Muscle of leg (tissue), 3 donors: ENCODE measurements at regions not wholly inside any gene's neighbourhood (a gene's known extent, or its start where the extent isn't known, plus 50 kb on each side); places are given as distances from the start of the nearest gene placed in this dataset.
"Not testable (repeated sequence)": the region's sequence is repeated elsewhere in the genome, so short reads cannot be mapped to it uniquely, and the experiment has no call there.

Experiments used
- DNase-seq: peaks from one replicate; pipeline ENCODE4 v3.0.0; 2013
- H3K27ac ChIP-seq: one replicate; pipeline ENCODE4 v1.5.1; 2013; ENCODE audit warnings: mild to moderate bottlenecking, low read length, control low read depth
- H3K27me3 ChIP-seq: one replicate; pipeline ENCODE4 v1.6.1; 2013; ENCODE audit warnings: low read length; ENCODE audit not compliant: control insufficient read depth, insufficient read depth
- H3K36me3 ChIP-seq: one replicate; pipeline ENCODE4 v1.6.1; 2013; ENCODE audit warnings: low read length; ENCODE audit not compliant: control insufficient read depth, insufficient read depth
- H3K4me1 ChIP-seq: one replicate; pipeline ENCODE4 v1.6.1; 2013; ENCODE audit warnings: low read length; ENCODE audit not compliant: control insufficient read depth, insufficient read depth
- H3K4me3 ChIP-seq: one replicate; pipeline ENCODE4 v1.5.1; 2013; ENCODE audit warnings: low read length, control low read depth
- H3K9me3 ChIP-seq: replicated peaks from 2 replicates; pipeline ENCODE4 v1.6.1; 2013; ENCODE audit warnings: low read depth, low read length; ENCODE audit not compliant: control insufficient read depth
- WGBS: methylation state at CpG from one replicate; pipeline ENCODE4 v1.1.5; 2013; ENCODE audit warnings: missing lambda C conversion rate; ENCODE audit not compliant: insufficient coverage; 5-methylcytosine and 5-hydroxymethylcytosine counted together

DNA sequence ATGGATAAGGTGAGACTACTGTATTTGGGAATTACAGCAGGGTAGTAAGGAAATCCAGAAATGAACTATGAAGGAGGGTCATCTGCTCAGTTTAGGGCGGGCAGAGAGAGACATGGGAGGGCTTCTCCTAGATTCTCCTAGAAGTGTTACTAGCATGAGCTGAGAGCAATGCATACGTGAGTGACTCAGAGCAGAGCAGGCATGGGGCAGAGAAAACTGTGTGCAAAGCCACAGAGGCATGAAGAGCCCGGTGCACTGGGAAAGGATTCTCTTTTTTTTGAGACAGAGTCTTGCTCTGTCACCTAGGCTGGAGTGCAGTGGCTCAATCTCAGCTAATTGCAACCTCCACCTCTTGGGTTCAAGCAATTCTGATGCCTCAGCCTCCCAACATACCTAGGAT, 116.2 kb downstream of the SOCS6 start:
- Histone ChIP-seq H3K4me3 (no peak overlapping the region), H3K4me1 (no peaks in the 10 kb centered on the region), H3K27ac (no peak overlapping the region), H3K9me3 (no peaks in the 10 kb centered on the region), H3K27me3 (no peaks in the 10 kb centered on the region), H3K36me3 (no peaks in the 10 kb centered on the region)
- WGBS, result 80% methylated on average over 3 of the region's 3 CpGs
- no peak for DNase-seq

DNA sequence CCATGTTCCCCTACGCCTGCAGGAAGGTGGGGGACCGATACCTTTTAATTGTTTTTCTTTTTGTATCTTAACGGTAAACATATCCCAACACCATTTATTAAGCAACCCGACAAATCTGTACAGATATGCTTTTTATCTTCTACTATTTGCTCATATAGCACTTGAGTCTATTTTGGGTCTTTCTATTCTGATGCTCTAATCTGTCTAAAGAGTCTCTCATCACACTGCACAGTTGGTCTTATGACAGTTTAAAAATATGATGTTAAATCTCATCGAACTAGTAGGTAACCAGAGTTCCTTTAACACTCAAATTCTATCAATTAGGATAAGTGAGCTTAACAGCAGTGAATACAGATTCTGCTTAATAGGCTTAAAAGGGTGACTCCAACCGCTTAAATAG, 111.6 kb downstream of the SOCS6 start:
- Histone ChIP-seq H3K4me3 (no peak overlapping the region), H3K4me1 (no peaks in the 10 kb centered on the region), H3K36me3 (no peaks in the 10 kb centered on the region), H3K9me3 (no peaks in the 10 kb centered on the region), H3K27ac (no peak overlapping the region), H3K27me3 (no peaks in the 10 kb centered on the region)
- DNase-seq, result no peak
- WGBS, result no CpG with 5 or more reads among the region's 6 CpGs

DNA sequence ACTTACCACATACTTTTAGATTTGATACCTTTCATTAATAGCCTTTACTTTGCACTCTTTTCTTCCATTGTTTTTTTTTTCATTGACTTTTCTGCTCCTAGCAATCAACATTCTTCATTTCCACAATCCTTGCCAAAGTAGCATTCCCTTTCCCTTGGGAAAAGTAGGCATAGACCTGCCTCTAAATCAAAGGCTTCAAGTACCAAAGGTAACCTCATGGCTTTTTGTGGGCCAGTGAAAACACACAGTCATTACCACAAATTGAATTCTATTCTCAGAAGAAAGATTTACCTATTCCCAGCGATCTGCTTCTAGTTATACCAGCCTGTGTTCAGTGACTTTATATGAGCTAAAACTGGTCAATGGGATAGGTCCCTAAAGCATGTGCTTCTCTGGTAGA, 109.2 kb downstream of the SOCS6 start:
- Histone ChIP-seq H3K27ac (no peak overlapping the region), H3K4me3 (no peak overlapping the region), H3K9me3 (no peaks in the 10 kb centered on the region), H3K27me3 (no peaks in the 10 kb centered on the region), H3K36me3 (no peaks in the 10 kb centered on the region), H3K4me1 (no peaks in the 10 kb centered on the region)
- no peak for DNase-seq
- no CpG with 5 or more reads among the region's 1 CpG for WGBS

DNA sequence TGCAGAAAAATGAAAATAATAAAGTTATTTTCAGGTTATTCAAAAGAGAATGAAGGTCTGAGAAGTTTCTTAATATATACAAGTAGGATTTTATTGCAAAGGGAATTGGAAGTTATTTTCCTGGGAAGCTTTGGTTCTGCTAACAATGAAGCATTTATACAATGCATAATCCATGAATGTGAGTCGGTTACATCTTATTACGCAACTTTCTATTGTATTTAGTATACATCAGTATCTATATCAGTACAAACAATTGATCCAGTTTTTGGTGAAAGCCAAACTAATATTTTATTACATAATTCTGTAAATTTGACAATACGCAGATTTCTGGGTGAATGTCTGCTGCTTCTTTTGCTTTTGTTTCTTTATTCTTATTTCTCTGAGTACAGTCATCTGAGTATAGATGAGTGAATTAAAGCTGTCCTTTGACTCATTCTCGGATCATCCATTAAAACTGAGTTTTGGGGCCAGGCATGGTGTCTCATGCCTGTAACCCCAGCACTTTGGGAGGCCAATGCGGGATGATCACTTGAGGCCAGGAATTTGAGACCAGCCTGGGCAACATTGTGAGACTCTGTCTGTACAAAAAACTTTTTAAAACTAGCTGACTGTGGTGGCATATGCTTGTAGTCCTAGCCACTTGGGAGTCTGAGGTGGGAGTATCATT, 108.5 kb downstream of the SOCS6 start:
- Histone ChIP-seq H3K27ac (no peak overlapping the region), H3K9me3 (no peaks in the 10 kb centered on the region), H3K36me3 (no peaks in the 10 kb centered on the region), H3K4me1 (no peaks in the 10 kb centered on the region), H3K27me3 (no peaks in the 10 kb centered on the region), H3K4me3 (no peak overlapping the region)
- WGBS, result 100% methylated on average over 1 of the region's 5 CpGs
- no peak for DNase-seq

DNA sequence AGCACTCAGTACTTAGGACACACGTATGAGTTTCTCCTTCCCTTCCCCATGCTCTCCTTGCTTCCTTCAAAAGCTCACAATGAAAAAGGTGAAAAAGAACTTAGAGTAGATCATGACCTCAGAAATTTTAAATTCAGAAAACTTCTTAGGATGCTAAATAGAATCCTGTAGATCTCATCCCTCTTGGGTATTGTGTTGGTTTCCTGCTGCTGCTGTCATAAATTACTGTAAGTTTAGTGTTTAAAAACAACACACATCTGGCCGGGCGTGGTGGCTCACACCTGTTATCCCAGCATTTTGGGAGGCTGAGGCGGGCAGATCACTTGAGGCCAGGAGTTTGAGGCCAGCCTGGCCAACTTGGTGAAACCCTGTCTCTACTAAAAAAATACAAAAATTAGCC, 106.9 kb downstream of the SOCS6 start:
- WGBS, result 63% methylated on average over 3 of the region's 4 CpGs
- H3K4me3 ChIP-seq, H3K9me3 ChIP-seq, H3K27me3 ChIP-seq, H3K4me1 ChIP-seq, DNase-seq, H3K36me3 ChIP-seq, H3K27ac ChIP-seq: not testable (repeated sequence)

DNA sequence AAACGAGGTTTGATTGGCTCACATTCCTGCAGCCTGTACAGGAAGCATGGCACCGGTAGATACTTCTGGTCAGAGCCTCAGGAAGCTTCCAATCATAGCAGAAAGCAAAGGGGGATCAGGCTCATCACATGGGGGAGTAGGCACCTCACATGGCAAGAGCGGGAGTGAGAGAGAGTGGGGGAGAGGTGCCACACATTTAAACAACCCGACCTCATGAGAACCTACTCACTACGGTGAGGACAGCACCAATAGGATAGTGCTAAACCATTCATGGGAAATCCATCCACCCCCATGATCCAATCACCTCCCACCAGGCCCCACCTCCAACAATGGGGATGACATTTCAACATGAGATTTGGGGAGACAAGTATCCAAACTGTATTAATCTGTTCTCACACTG, 105.8 kb downstream of the SOCS6 start:
- Histone ChIP-seq H3K9me3 (no peaks in the 10 kb centered on the region), H3K4me1 (no peaks in the 10 kb centered on the region), H3K36me3 (no peaks in the 10 kb centered on the region), H3K27ac (no peak overlapping the region), H3K27me3 (no peaks in the 10 kb centered on the region), H3K4me3 (no peak overlapping the region)
- no peak for DNase-seq
- 88% methylated on average over 1 of the region's 5 CpGs for WGBS

DNA sequence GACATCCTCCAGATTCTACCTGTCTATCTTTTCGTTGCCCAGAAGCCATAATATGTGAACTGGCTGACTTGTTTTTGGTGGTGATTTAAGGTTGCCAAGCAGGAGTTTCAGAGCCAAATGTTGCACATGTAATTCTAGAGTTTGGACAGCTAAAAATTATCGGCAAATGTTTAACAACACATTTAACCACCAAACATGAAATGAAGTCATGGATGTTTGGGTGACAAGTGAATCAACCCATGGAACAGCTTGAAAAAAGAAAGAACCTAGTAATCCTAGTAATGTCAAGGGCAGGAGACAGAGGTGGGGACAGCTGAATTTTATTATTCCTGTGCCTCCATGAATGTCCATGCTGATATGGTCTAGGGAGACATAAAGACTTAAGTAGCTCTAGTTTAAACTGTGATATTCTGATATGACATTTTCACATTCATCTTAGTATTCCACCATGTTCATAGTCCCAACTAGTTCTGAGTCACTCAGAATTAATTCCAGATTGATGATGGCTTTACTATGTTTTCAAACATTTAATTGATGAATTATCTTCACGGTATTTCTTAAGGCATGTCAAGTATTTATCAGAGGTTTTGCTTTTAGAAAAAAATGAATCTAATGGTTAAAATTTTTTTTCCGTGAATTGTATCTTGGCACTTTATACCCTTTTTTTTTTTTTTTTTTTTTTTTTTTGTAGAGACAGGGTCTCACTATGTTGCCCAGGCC, 101.7 kb downstream of the SOCS6 start:
- Histone ChIP-seq H3K27ac (no peak overlapping the region), H3K36me3 (no peaks in the 10 kb centered on the region), H3K9me3 (no peaks in the 10 kb centered on the region), H3K4me1 (no peaks in the 10 kb centered on the region), H3K27me3 (no peaks in the 10 kb centered on the region), H3K4me3 (no peak overlapping the region)
- DNase-seq, result no peak
- WGBS, result no CpG with 5 or more reads among the region's 4 CpGs

DNA sequence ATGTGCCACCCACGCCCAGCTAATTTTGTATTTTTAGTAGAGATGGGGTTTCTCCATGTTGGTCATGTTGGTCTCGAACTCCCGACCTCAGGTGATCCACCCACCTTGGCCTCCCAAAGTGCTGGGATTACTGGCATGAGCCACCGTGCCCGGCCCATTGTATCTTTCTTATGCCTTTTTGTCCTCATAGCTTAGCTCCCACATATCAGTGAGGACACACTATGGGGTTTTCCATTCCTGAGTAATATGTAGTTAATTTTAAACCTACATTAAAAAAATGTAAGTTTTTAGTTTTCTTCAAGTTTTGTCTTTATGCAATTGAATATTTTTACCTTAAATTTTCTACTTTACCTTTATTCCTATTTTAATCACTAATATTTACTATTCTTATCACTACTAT, 100.2 kb downstream of the SOCS6 start:
- H3K27ac ChIP-seq, H3K36me3 ChIP-seq, DNase-seq, H3K4me1 ChIP-seq, H3K9me3 ChIP-seq, H3K27me3 ChIP-seq, H3K4me3 ChIP-seq: not testable (repeated sequence)
- no CpG with 5 or more reads among the region's 5 CpGs for WGBS

DNA sequence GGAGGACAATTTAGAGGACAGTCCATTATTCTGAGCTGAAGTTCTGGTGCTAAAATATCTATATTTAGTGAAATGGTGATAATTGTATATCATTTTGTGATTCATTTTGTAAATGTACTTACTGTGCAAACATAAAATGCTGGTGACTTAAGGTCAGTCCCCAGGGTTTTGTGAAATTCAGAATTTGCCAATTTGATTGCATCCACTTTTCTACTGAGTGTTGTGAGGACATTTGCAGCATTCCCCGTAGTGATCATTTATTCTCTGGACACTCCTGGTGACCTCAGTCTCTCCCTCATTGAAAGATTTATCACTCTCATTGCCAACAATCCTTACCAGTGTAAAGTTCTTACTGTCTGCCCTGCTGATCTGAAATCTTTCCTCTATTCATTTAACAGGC, 98.2 kb downstream of the SOCS6 start:
- no peak overlapping the region for H3K4me3 ChIP-seq
- no peak overlapping the region for H3K27ac ChIP-seq
- no peaks in the 10 kb centered on the region for H3K9me3 ChIP-seq
- no peak for DNase-seq
- H3K4me1 ChIP-seq, result no peaks in the 10 kb centered on the region
- no peaks in the 10 kb centered on the region for H3K27me3 ChIP-seq
- 57% methylated on average over 1 of the region's 1 CpG for WGBS
- H3K36me3 ChIP-seq, result no peaks in the 10 kb centered on the region

DNA sequence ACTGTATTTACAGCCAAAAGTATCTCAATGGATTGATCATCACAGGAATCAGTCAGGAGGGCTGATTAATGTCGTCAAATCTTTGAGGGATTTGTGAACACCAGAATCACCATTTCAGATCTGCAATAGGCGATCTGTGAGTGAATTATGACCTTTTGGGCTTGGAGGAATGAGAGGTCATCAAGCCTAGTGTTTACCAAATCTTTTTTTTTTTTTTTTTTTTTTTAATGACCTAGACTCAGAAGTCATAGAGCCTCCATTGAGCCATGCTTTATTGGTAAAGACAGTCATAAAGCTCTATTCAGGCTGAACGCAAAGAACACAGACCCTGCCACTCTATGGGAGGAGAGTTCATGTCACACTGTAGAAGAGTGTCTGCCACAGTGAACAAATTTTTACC, 97.7 kb downstream of the SOCS6 start:
- no peak for DNase-seq
- no peaks in the 10 kb centered on the region for H3K9me3 ChIP-seq
- WGBS, result 90% methylated on average over 2 of the region's 3 CpGs
- no peak overlapping the region for H3K27ac ChIP-seq
- H3K4me1 ChIP-seq, result no peaks in the 10 kb centered on the region
- H3K4me3 ChIP-seq, result no peak overlapping the region
- H3K27me3 ChIP-seq, result no peaks in the 10 kb centered on the region
- H3K36me3 ChIP-seq, result no peaks in the 10 kb centered on the region

DNA sequence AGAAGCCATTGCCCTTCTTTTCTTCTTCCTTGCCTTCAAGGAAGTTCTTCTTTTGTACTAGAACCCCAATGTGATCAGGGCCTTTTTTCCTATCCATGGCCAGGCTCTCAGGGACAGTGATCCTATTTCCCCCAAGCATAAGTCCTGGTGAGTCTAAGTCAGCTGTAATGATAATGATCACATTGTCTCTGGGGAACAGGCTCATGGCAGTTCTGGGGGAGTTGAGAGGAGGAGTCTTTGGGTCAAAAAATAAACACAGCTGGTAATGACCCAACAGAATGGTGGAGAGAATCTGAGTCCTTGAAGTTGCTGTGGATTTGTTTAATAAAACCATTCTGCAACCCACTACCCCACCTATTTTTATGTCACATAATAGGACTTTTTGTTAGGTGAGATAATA, 96.6 kb downstream of the SOCS6 start:
- H3K9me3 ChIP-seq, result no peaks in the 10 kb centered on the region
- no peak overlapping the region for H3K27ac ChIP-seq
- H3K4me1 ChIP-seq, result no peaks in the 10 kb centered on the region
- no peaks in the 10 kb centered on the region for H3K36me3 ChIP-seq
- H3K4me3 ChIP-seq, result no peak overlapping the region
- H3K27me3 ChIP-seq, result no peaks in the 10 kb centered on the region
- DNase-seq, result no peak
